Panc1 (cell line): ENCODE measurements at regions not wholly inside any gene's neighbourhood (a gene's known extent, or its start where the extent isn't known, plus 50 kb on each side); places are given as distances from the start of the nearest gene placed in this dataset.
"Not testable (repeated sequence)": the region's sequence is repeated elsewhere in the genome, so short reads cannot be mapped to it uniquely, and the experiment has no call there.

ENCODE experiments used
- ATAC-seq: fragments of 200-7000 bp; cut with Tn5 transposase; 2 replicates; pipeline ENCODE4 v1.9.1; 2020; ENCODE audit warnings: mild to moderate bottlenecking, moderate library complexity
- BruUV-seq: library from RNA; stranded (reverse); fragments of 400-500 nt; replicated peaks from 2 replicates; lab custom pipeline; 2021; lab: Mats Ljungman, UMichigan
- CTCF ChIA-PET: fragments of 300-600 bp; sonication (Branson Sonifier 250); formaldehyde crosslinking; loops from one replicate; lab custom pipeline; 2022; ENCODE audit warnings: antibody characterized with exemption; lab: Charles Lee
- POLR2A ChIA-PET: fragments of 300-600 bp; sonication (Branson Sonifier 250); formaldehyde crosslinking; loops from one replicate; lab custom pipeline; 2022; ENCODE audit warnings: antibody characterized with exemption; lab: Charles Lee
- DNase-seq: peaks from one replicate; pipeline ENCODE4 v3.0.0-alpha.2; 2010; ENCODE audit warnings: low read depth, low spot score
- H3K27ac ChIP-seq: 2 replicates; pipeline ENCODE4 v1.5.1; 2011; ENCODE audit warnings: mild to moderate bottlenecking, low read length, inconsistent platforms
- H3K27me3 ChIP-seq: fragments of 200-500 bp; sonication (Bioruptor generic); 2 replicates; pipeline ENCODE4 v1.6.0; 2014; ENCODE audit warnings: low read length, inconsistent platforms; ENCODE audit not compliant: control insufficient read depth, insufficient read depth
- H3K36me3 ChIP-seq: fragments of 200-500 bp; sonication (Bioruptor generic); 2 replicates; pipeline ENCODE4 v1.5.1; 2014; ENCODE audit warnings: inconsistent platforms, mild to moderate bottlenecking, low read length, moderate library complexity; ENCODE audit not compliant: control insufficient read depth, insufficient read depth
- H3K4me1 ChIP-seq: 2 replicates; pipeline ENCODE4 v1.5.1; 2011; ENCODE audit warnings: inconsistent platforms, mild to moderate bottlenecking, low read length, moderate library complexity; ENCODE audit not compliant: control insufficient read depth, insufficient read depth
- H3K4me3 ChIP-seq, 2 experiments: 2 replicates each; pipeline ENCODE4 v1.5.1; 2011 to 2012; ENCODE audit warnings: low read depth in 2 of 2, low read length in 2 of 2, mild to moderate bottlenecking in 2 of 2, inconsistent platforms in 1 of 2, moderate library complexity in 1 of 2
- H3K9me3 ChIP-seq: fragments of 200-500 bp; sonication (Bioruptor generic); 2 replicates; pipeline ENCODE4 v1.5.1; 2014; ENCODE audit warnings: low read depth, mild to moderate bottlenecking, inconsistent platforms, low read length, moderate library complexity; ENCODE audit not compliant: control insufficient read depth, insufficient read depth
- CTCF ChIP-seq: fragments of 450-650 bp; IDR thresholded peaks from 2 replicates; pipeline ENCODE4 v1.5.1; 2017; ENCODE audit warnings: mild to moderate bottlenecking
- SIN3A ChIP-seq: IDR thresholded peaks from 2 replicates; pipeline ENCODE4 v1.6.1; 2012; ENCODE audit warnings: low read depth, mild to moderate bottlenecking, low read length, moderate library complexity, borderline replicate concordance; ENCODE audit not compliant: insufficient read depth
- in situ Hi-C: cut with HindIII; loops from 2 replicates; pipeline ENCODE4 v1.10.0; 2016; ENCODE audit warnings: low sequenced_read_pairs, low pct_unique_long_range_greater_than_20kb
- intact Hi-C: fragments of 100-400 bp; cut with micrococcal nuclease; formaldehyde crosslinking; loops from one replicate; pipeline ENCODE4 v1.10.0; 2022; ENCODE audit not compliant: unreplicated experiment

GRCh38 chr2:88967844-88968243, 276.4 kb downstream of the RPIA start:
- ATAC-seq, result peak; percentile 72; the same call in 1 of the 2 replicates
- no peak for TF ChIP-seq SIN3A
- peak; percentile 69 for TF ChIP-seq CTCF
- no peaks in the 10 kb centered on the region for H3K27me3 ChIP-seq
- ChIA-PET CTCF (no interaction called here), POLR2A (no interaction called here)
- H3K4me1 ChIP-seq, result no peaks in the 10 kb centered on the region
- no peaks in the 10 kb centered on the region for H3K9me3 ChIP-seq
- H3K4me3 ChIP-seq, result no peak overlapping the region
- intact Hi-C loops, result no loop called here
- in situ Hi-C loops, result no loop called here
- BruUV-seq, result no TSS peak
- no peak for DNase-seq
- no peaks in the 10 kb centered on the region for H3K36me3 ChIP-seq
- no peak overlapping the region for H3K27ac ChIP-seq

DNA sequence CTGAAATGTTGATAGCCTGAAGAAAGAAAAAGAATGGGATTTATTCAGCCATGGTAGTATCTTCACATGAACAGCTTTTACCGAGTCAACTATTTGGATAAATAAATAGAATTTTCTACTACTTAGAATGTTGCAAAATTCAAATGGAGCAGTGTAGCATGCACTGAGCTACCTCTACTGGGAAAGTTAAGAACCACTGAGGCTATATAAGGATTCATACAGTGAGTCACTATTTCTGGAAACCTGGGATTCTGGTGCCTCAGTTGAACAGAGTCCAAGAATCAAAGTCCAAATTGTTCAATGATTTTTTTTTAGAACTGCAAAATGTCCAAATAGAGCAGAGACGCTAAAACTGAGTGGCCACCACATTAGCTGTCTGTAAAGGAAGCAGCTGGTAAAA, 286.5 kb downstream of the RPIA start:
- H3K4me1 ChIP-seq, H3K4me3 ChIP-seq, ATAC-seq, in situ Hi-C loops, H3K9me3 ChIP-seq, H3K27ac ChIP-seq, POLR2A ChIA-PET, DNase-seq, H3K36me3 ChIP-seq, CTCF ChIA-PET, H3K27me3 ChIP-seq, intact Hi-C loops, BruUV-seq: not testable (repeated sequence)

GRCh38 chr2:88978446-88978845, 287.0 kb downstream of the RPIA start:
- intact Hi-C loops, in situ Hi-C loops: not testable (repeated sequence)

DNA sequence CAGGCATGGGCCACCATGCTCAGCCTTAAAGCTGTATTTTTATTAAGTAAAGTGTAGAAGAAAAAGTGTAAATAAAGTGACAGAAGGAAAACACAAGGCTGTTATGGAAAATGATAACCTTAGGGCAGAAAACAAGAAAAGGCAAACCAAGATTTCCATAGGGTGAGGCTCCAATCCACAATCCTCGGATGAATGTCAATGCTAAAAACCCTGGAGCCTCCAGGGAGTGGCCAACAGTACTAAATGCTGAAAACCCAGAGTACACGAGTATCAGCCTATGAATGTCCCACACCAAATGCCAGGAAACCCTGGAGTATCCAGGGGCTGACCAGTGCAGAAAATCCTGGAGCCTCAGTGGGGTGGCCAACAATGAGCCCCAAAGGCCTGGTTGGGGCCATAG, 292.6 kb downstream of the RPIA start:
- BruUV-seq, H3K27ac ChIP-seq, intact Hi-C loops, H3K27me3 ChIP-seq, POLR2A ChIA-PET, H3K36me3 ChIP-seq, H3K4me3 ChIP-seq, in situ Hi-C loops, H3K4me1 ChIP-seq, DNase-seq, CTCF ChIA-PET, H3K9me3 ChIP-seq, ATAC-seq: not testable (repeated sequence)

More at GRCh38 chr2:88978446-88978845, 287.0 kb downstream of the RPIA start:
- H3K27me3 ChIP-seq, BruUV-seq, CTCF ChIA-PET, H3K36me3 ChIP-seq, DNase-seq, POLR2A ChIA-PET, ATAC-seq, H3K27ac ChIP-seq, H3K9me3 ChIP-seq, H3K4me3 ChIP-seq, H3K4me1 ChIP-seq: not testable (repeated sequence)

- CTCF ChIA-PET, DNase-seq, ATAC-seq, H3K9me3 ChIP-seq, BruUV-seq, POLR2A ChIA-PET, H3K27me3 ChIP-seq, H3K36me3 ChIP-seq, H3K4me1 ChIP-seq, intact Hi-C loops, H3K27ac ChIP-seq, in situ Hi-C loops, H3K4me3 ChIP-seq: not testable (repeated sequence)
Measured at GRCh38 chr2:88986721-88987330, 295.4 kb downstream of the RPIA start.

DNA sequence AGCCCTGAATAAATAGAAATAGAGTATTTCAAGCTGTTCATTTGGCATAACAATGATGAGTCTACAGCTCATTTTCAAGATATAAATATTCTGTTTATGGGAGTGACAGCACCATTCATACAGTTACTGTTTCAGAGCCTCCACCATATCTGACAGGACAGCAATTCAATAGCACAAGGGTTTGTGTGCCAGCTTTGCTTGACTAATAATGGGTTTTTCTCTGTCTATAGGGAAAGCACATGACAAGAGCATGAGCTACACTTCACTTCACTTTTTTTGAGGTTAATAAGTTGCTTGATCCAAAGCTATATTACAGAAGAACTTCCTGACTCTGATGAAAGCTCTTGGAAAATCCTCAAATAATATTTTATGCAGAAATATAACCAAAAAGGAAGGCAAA, 297.1 kb downstream of the RPIA start:
- ATAC-seq, H3K4me1 ChIP-seq, H3K36me3 ChIP-seq, DNase-seq, intact Hi-C loops, POLR2A ChIA-PET, H3K27ac ChIP-seq, H3K9me3 ChIP-seq, in situ Hi-C loops, H3K4me3 ChIP-seq, H3K27me3 ChIP-seq, BruUV-seq, CTCF ChIA-PET: not testable (repeated sequence)

DNA sequence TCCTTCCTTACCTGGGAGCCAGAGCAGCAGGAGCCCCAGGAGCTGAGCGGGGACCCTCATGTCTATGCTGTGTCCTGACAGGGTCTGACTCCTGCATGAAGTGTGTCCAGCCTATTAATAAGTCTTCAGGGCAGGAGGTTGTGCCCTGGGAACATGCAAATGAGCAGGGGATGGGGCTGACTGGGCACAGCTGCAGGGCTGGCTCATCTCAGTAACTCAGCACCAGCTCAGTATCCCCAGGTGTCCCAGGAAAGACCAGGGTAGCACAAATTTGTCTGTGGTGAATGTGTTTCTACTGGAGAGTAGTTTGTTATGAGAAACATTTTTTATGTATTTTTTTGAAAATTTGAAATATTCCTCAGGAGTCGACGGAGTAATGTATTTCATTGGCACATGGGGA, 301.3 kb downstream of the RPIA start:
- CTCF ChIA-PET, POLR2A ChIA-PET, ATAC-seq, DNase-seq, H3K4me1 ChIP-seq, H3K27ac ChIP-seq, in situ Hi-C loops, BruUV-seq, H3K9me3 ChIP-seq, H3K4me3 ChIP-seq, H3K36me3 ChIP-seq, intact Hi-C loops, H3K27me3 ChIP-seq: not testable (repeated sequence)
